ENCODE measurements at regions not wholly inside any gene's neighbourhood (a gene's known extent, or its start where the extent isn't known, plus 50 kb on each side); places are given as distances from the start of the nearest gene placed in this dataset.

DNA sequence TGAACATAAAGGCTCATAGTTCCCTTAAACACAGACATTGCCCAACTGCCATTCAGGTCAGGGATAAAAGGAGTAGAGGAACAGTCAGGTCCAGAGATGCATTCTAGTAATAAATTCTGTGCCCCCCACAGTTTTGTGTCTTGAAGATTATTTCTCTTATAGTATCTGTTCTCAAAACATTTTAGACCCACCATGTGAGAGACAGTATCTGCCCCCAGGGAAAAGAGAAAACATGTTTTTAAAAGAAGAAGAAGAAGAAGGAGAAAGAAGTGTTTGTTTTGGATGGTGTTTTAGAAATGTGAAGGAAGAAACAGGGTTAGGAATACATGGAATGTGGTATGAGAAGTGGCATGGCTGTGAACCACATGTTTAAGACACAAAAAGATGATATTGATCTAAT, 629.6 kb upstream of the EPHA7 start:
- Histone ChIP-seq H3K27ac (no peak overlapping the region), H3K36me3 (no peaks in the 10 kb centered on the region), H3K9me3 (no peaks in the 10 kb centered on the region), H3K4me3 (no peak overlapping the region), H3K4me1 (no peaks in the 10 kb centered on the region), H3K27me3 (no peaks in the 10 kb centered on the region)
- TF ChIP-seq POLR2AphosphoS5 (IDR thresholded peaks at IDR 0.05; ENCODE audit: insufficient read depth in 1 of 2, low read depth in 1 of 2) (no peak), POLR2A (IDR thresholded peaks at IDR 0.05) (no peak)
- TF ChIP-seq, protein P1, sequence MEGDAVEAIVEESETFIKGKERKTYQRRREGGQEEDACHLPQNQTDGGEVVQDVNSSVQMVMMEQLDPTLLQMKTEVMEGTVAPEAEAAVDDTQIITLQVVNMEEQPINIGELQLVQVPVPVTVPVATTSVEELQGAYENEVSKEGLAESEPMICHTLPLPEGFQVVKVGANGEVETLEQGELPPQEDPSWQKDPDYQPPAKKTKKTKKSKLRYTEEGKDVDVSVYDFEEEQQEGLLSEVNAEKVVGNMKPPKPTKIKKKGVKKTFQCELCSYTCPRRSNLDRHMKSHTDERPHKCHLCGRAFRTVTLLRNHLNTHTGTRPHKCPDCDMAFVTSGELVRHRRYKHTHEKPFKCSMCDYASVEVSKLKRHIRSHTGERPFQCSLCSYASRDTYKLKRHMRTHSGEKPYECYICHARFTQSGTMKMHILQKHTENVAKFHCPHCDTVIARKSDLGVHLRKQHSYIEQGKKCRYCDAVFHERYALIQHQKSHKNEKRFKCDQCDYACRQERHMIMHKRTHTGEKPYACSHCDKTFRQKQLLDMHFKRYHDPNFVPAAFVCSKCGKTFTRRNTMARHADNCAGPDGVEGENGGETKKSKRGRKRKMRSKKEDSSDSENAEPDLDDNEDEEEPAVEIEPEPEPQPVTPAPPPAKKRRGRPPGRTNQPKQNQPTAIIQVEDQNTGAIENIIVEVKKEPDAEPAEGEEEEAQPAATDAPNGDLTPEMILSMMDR (IDR thresholded peaks at IDR 0.05): no peak
- intact Hi-C loops (cut with DNase I): no loop called here
- no peak for DNase-seq (ENCODE audit: extremely low spot score in 2 of 2)

DNA sequence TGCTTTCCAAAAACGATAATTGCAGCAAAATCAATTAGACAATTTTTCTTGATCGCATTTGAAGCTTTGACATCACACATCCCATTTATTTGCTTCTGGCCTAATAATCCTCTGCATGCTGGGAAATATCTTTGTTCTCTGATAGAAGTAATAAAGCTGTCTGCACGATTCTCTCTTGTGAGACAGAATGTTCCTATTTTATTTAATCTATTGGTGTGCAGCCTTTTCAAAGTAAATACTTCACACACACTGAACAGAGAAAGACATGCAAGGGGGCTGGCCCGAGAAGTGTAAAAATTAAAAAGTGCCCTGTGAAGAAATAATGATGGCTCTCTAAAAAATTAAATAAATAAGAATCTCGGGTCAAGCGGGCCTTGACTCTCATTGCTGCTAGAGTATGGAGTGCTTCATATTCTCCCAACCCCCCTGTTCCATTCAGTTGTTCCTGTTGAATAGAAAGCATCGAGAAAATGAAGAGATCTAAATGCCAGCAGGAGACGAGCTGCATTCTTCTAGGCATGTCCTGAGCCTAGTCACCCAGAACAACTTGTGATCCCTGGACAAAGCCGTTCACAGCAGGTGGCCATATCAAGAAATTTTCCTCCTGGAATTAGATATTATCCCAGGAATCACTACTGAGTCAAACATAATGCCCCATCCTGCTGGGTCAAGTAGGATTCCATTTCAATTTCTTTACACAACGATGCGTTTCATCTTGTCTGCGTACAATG, 625.9 kb upstream of the EPHA7 start:
- Histone ChIP-seq H3K27me3 (no peaks in the 10 kb centered on the region), H3K4me1 (no peaks in the 10 kb centered on the region), H3K9me3 (no peaks in the 10 kb centered on the region), H3K4me3 (no peak overlapping the region), H3K36me3 (no peaks in the 10 kb centered on the region), H3K27ac (no peak overlapping the region)
- intact Hi-C loops (cut with DNase I): no loop called here
- no peak for DNase-seq (ENCODE audit: extremely low spot score in 2 of 2)
- TF ChIP-seq, protein P1 (IDR thresholded peaks at IDR 0.05): no peak

DNA sequence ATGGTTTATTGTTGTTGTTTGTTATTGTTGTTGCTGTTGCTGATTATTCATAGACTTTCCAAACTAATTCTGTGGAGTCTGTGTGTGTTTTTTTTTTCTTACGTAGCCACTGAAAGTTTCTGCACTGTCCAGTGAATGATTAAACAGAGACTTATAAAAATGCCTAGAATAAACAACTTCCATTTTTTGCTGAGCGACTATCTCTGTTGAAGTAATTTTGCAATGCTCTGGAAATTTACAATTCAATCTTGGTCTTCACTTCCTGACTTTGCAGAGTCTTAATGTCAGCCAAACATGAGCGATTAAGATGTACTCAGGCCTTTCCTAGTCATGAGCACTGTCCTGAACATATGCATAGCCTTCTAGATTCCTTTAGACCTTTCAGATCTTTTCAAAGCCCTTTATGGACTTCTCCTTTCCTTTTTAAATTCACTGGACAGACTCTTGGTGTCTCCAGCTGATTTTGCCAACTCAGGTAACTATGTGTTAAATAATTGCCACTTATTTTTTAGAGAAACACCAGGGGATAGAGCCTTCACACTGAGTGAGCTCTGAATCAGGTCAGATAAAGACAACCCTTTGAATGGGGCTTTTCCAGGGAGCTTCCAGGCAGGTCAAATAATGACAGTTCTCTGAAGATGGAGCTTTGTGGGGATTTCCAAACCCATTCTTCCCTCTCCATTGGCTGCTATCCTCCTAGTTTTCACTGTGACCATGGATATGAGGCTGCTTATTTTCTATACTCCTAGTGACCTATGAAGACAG, 622.8 kb upstream of the EPHA7 start:
- H3K4me3 ChIP-seq: no peak overlapping the region

DNA sequence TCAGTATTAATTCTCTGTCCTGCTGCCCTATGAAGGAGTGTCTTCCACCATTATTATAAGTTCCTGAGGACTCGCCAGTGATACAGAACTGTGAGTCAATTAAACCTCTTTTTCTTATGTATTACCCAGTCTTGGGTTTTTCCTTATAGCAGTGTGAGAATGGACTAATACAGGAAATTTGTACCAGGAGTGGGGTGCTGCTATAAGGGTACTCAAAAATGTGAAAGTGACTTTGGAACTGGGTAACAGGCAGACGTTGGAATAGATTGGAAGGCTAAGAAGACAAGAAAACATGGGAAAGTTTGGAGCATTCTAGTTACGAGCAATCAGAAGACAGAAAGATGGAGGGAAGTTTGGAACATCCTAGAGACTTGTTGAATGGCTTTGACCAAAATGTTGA, 616.7 kb upstream of the EPHA7 start:
- no peak overlapping the region for H3K27ac ChIP-seq
- intact Hi-C loops (cut with DNase I): no loop called here
- DNase-seq (ENCODE audit: extremely low spot score in 2 of 2): no peak

More for the DNA sequence above, 622.8 kb upstream of the EPHA7 start:
- intact Hi-C loops (cut with DNase I): no loop called here
- Histone ChIP-seq H3K27me3 (no peaks in the 10 kb centered on the region), H3K4me1 (no peaks in the 10 kb centered on the region), H3K27ac (no peak overlapping the region), H3K9me3 (no peaks in the 10 kb centered on the region), H3K36me3 (no peaks in the 10 kb centered on the region)
- DNase-seq (ENCODE audit: extremely low spot score in 2 of 2): no peak
- TF ChIP-seq POLR2A (IDR thresholded peaks at IDR 0.05): no peak
- TF ChIP-seq POLR2AphosphoS5 (IDR thresholded peaks at IDR 0.05; ENCODE audit: insufficient read depth in 1 of 2, low read depth in 1 of 2): no peak
- TF ChIP-seq, protein P1 (IDR thresholded peaks at IDR 0.05): no peak

More for the DNA sequence above, 616.7 kb upstream of the EPHA7 start:
- H3K9me3 ChIP-seq: no peaks in the 10 kb centered on the region
- H3K36me3 ChIP-seq: no peaks in the 10 kb centered on the region
- H3K27me3 ChIP-seq: no peaks in the 10 kb centered on the region
- TF ChIP-seq POLR2A (IDR thresholded peaks at IDR 0.05) (no peak), POLR2AphosphoS5 (IDR thresholded peaks at IDR 0.05; ENCODE audit: insufficient read depth in 1 of 2, low read depth in 1 of 2) (no peak)
- TF ChIP-seq, protein P1 (IDR thresholded peaks at IDR 0.05): no peak
- H3K4me3 ChIP-seq: no peak overlapping the region
- no peaks in the 10 kb centered on the region for H3K4me1 ChIP-seq
